ENCODE measurements at regions not wholly inside any gene's neighbourhood (a gene's known extent, or its start where the extent isn't known, plus 50 kb on each side); places are given as distances from the start of the nearest gene placed in this dataset.

DNA sequence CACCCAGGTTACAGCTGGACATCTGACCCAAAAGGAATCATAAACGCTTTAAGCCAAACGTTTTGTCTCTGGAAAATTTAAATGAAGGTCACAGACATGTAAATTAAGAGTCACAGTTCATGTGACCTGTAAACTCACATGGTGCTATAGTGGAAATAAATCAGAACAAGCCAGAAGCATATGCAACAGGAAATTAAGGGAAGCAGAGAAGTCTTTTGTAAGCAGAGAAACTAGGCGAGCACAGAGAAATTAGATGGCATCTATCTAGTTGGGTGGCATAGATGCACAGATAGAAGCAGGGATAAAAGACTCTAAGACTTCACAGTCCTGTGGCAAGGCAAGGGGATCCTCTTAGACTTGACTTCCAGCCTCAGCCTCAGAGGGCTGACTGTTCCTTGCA is 264.8 kb downstream of the GASK1B start:
- no peaks in the 10 kb centered on the region for H3K9me3 ChIP-seq (ENCODE audit: control insufficient read depth in 4 of 4, insufficient read depth in 3 of 4, low read length in 3 of 4)

DNA sequence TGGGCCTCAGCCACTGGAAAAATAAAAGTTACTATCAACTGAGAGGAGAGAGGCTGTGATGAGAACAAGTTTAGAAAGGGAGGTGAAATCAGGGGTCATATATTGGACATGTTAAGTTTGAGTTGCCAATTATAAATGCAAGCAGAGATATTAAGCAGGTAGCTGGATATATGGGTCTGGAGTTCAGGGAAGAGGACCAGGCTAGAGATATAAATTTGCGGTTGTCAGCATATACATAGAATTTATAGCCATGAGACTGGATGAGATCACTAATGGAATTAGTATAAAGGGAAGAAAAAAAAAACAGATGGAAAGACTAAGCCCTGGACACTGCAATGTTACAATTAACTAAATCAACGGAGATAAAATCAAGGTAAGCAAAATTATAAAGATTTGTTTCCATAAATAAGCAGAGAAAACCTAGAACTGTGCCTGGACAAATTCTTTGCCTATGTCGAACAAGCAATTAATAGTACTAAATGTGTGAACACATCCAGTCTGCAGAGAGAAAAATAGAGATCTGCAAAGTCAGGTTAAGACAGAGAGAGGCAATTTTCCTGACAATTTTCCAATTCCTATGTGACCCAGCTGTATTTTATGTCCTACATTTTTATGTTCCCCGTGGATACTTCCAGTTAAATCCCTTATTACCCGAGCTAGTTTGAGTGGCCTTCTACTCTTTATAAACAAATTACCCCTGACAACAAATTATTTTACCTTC is 265.4 kb downstream of the GASK1B start:
- Histone ChIP-seq H3K36me3 (ENCODE audit: control insufficient read depth in 4 of 4, insufficient read depth in 4 of 4, low read length in 4 of 4) (no peaks in the 10 kb centered on the region), H3K27me3 (ENCODE audit: control insufficient read depth in 3 of 3, insufficient read depth in 3 of 3, low read length in 2 of 3) (no peaks in the 10 kb centered on the region), H3K9ac (ENCODE audit: insufficient read depth in 1 of 2, low read length in 2 of 2) (no peak overlapping the region), H3K4me1 (ENCODE audit: control insufficient read depth in 5 of 5, insufficient read depth in 5 of 5, low read length in 5 of 5) (no peaks in the 10 kb centered on the region), H3K27ac (ENCODE audit: low read depth in 1 of 2, low read length in 1 of 2) (no peak overlapping the region), H3K9me3 (ENCODE audit: control insufficient read depth in 4 of 4, insufficient read depth in 3 of 4, low read length in 3 of 4) (no peaks in the 10 kb centered on the region), H3K4me3 (no peak overlapping the region)
- 83 to 86% methylated on average over 5 of the region's 5 CpGs for WGBS, 2 donors
- TF ChIP-seq, protein P1, sequence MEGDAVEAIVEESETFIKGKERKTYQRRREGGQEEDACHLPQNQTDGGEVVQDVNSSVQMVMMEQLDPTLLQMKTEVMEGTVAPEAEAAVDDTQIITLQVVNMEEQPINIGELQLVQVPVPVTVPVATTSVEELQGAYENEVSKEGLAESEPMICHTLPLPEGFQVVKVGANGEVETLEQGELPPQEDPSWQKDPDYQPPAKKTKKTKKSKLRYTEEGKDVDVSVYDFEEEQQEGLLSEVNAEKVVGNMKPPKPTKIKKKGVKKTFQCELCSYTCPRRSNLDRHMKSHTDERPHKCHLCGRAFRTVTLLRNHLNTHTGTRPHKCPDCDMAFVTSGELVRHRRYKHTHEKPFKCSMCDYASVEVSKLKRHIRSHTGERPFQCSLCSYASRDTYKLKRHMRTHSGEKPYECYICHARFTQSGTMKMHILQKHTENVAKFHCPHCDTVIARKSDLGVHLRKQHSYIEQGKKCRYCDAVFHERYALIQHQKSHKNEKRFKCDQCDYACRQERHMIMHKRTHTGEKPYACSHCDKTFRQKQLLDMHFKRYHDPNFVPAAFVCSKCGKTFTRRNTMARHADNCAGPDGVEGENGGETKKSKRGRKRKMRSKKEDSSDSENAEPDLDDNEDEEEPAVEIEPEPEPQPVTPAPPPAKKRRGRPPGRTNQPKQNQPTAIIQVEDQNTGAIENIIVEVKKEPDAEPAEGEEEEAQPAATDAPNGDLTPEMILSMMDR (IDR thresholded peaks at IDR 0.05; ENCODE audit: control extremely low read depth, extremely low read depth): no peak
- DNase-seq (no peak), ATAC-seq (ENCODE audit: insufficient read depth, low FRiP score) (no peak)

More for the DNA sequence above, 264.8 kb downstream of the GASK1B start:
- H3K27me3 ChIP-seq (ENCODE audit: control insufficient read depth in 3 of 3, insufficient read depth in 3 of 3, low read length in 2 of 3): no peaks in the 10 kb centered on the region
- H3K27ac ChIP-seq (ENCODE audit: low read depth in 1 of 2, low read length in 1 of 2): no peak overlapping the region
- no peaks in the 10 kb centered on the region for H3K4me1 ChIP-seq (ENCODE audit: control insufficient read depth in 5 of 5, insufficient read depth in 5 of 5, low read length in 5 of 5)
- H3K4me3 ChIP-seq: no peak overlapping the region
- TF ChIP-seq, protein P1 (IDR thresholded peaks at IDR 0.05; ENCODE audit: control extremely low read depth, extremely low read depth): no peak
- H3K9ac ChIP-seq (ENCODE audit: insufficient read depth in 1 of 2, low read length in 2 of 2): no peak overlapping the region
- DNase-seq (no peak), ATAC-seq (ENCODE audit: insufficient read depth, low FRiP score) (no peak)
- no peaks in the 10 kb centered on the region for H3K36me3 ChIP-seq (ENCODE audit: control insufficient read depth in 4 of 4, insufficient read depth in 4 of 4, low read length in 4 of 4)
- 66 to 74% methylated on average over 3 of the region's 3 CpGs for WGBS, 2 donors

DNA sequence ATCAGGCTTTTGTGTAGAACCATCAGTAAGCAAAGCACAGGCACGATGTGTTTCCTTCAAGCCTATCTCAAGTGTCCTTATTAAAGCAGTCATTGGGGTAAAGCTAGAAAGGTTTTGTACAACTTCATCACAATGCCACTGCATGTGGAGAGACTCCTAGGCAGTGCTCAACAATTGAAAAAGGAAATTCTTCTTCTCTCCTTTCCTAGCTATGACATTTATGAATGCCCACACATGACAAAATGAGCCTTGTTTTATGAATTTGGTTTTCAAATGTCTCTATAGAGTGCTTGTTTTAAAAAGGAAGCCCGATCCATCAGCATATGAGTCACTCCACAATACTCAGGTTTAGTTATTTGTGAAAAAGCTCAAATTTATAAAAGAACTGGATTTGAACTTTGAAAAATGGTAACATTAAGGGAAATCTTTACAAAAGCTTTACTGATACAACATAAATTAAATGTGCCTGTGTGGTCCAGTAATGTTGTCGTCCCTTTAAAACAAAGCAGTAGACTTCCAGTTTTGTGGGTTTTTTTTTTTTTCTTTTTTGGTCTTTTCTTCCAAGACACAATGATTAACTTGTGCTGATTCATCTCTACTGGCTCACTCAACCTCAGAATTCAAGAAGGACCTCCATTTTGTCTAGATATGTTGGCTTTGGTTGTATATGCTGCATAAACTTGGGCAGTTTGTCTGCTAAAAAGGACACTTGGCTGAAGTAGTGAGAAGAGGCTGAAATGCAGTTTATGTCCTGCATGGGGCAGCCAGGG is 273.8 kb downstream of the GASK1B start:
- Histone ChIP-seq H3K36me3 (ENCODE audit: control insufficient read depth in 4 of 4, insufficient read depth in 4 of 4, low read length in 4 of 4) (no peaks in the 10 kb centered on the region), H3K4me1 (ENCODE audit: control insufficient read depth in 5 of 5, insufficient read depth in 5 of 5, low read length in 5 of 5) (no peaks in the 10 kb centered on the region), H3K4me3 (no peak overlapping the region), H3K27ac (ENCODE audit: low read depth in 1 of 2, low read length in 1 of 2) (no peak overlapping the region), H3K9ac (ENCODE audit: insufficient read depth in 1 of 2, low read length in 2 of 2) (no peak overlapping the region), H3K9me3 (ENCODE audit: control insufficient read depth in 4 of 4, insufficient read depth in 3 of 4, low read length in 3 of 4) (peaks cover 0 to 2% (median 0%) of the 10 kb centered on the region in 4 donors), H3K27me3 (ENCODE audit: control insufficient read depth in 3 of 3, insufficient read depth in 3 of 3, low read length in 2 of 3) (no peaks in the 10 kb centered on the region)
- 71 to 85% methylated on average over 3 of the region's 3 CpGs for WGBS, 2 donors
- no peak for DNase-seq
- ATAC-seq (ENCODE audit: insufficient read depth, low FRiP score): no peak
- TF ChIP-seq, protein P1 (IDR thresholded peaks at IDR 0.05; ENCODE audit: control extremely low read depth, extremely low read depth): no peak

All from lung (tissue), 11 donors.